CD4-positive, alpha-beta T cell (primary cell): ENCODE measurements at regions not wholly inside any gene's neighbourhood (a gene's known extent, or its start where the extent isn't known, plus 50 kb on each side); places are given as distances from the start of the nearest gene placed in this dataset.

Experiments used
- ATAC-seq: fragments of 200-7000 bp; cut with Tn5 transposase; one replicate; pipeline ENCODE4 v1.10.0; 2022; ENCODE audit warnings: mild to moderate bottlenecking; ENCODE audit not compliant: poor library complexity
- CTCF ChIA-PET: fragments of 350-600 bp; sonication (Branson Sonifier 250); formaldehyde crosslinking; loops from one replicate; lab custom pipeline; 2021; ENCODE audit warnings: antibody characterized with exemption, inconsistent platforms; lab: Charles Lee
- POLR2A ChIA-PET: fragments of 350-600 bp; sonication (Branson Sonifier 250); formaldehyde crosslinking; loops from one replicate; lab custom pipeline; 2021; ENCODE audit warnings: antibody characterized with exemption, inconsistent platforms; lab: Charles Lee
- DNase-seq, 14 experiments: peaks; one replicate each; pipeline ENCODE4 v3.0.0-alpha.2; 2013 to 2020; ENCODE audit warnings: mixed read lengths in 2 of 14
- H3K27ac ChIP-seq, 2 donors: one replicate each; pipeline versions ENCODE4 v1.5.1 to v1.7.0; 2013; ENCODE audit warnings: low read length in 2 of 2, low read depth in 1 of 2, mild to moderate bottlenecking in 1 of 2
- H3K27me3 ChIP-seq, 2 experiments: 1 replicate in 1 of 2; 2 replicates in 1 of 2; pipeline versions ENCODE4 v1.6.1 to v1.7.0; 2013; ENCODE audit warnings: low read length in 2 of 2, control low read depth in 1 of 2, mild to moderate bottlenecking in 1 of 2, moderate library complexity in 1 of 2; ENCODE audit not compliant: insufficient read depth in 2 of 2, control insufficient read depth in 1 of 2
- H3K36me3 ChIP-seq: one replicate; pipeline ENCODE4 v1.6.1; 2013; ENCODE audit warnings: low read length, control low read depth; ENCODE audit not compliant: insufficient read depth
- H3K4me1 ChIP-seq: one replicate; pipeline ENCODE4 v1.6.1; 2013; ENCODE audit warnings: low read length, control low read depth; ENCODE audit not compliant: insufficient read depth
- H3K4me3 ChIP-seq: one replicate; pipeline ENCODE4 v1.5.1; 2013; ENCODE audit warnings: mild to moderate bottlenecking, low read length, moderate library complexity
- H3K9me3 ChIP-seq, 2 experiments: 1 replicate in 1 of 2; 2 replicates in 1 of 2; pipeline versions ENCODE4 v1.6.1 to v1.7.0; 2013; ENCODE audit warnings: low read length in 2 of 2, mild to moderate bottlenecking in 2 of 2, control low read depth in 1 of 2, moderate library complexity in 1 of 2; ENCODE audit not compliant: control insufficient read depth in 1 of 2, insufficient read depth in 1 of 2
- H3K27ac Mint-ChIP-seq: one replicate; pipeline ENCODE4 v1.8.0; 2020; ENCODE audit warnings: mixed read lengths
- H3K27me3 Mint-ChIP-seq: one replicate; pipeline ENCODE4 v1.8.0; 2021; ENCODE audit warnings: mixed read lengths
- H3K36me3 Mint-ChIP-seq: one replicate; pipeline ENCODE4 v1.8.0; 2021; ENCODE audit warnings: low read depth, mixed read lengths
- H3K4me1 Mint-ChIP-seq: one replicate; pipeline ENCODE4 v1.8.0; 2021; ENCODE audit warnings: low read depth, mixed read lengths
- H3K4me3 Mint-ChIP-seq: one replicate; pipeline ENCODE4 v1.8.0; 2020; ENCODE audit warnings: mild to moderate bottlenecking, mixed read lengths
- H3K9me3 Mint-ChIP-seq: one replicate; pipeline ENCODE4 v1.8.0; 2020; ENCODE audit warnings: mixed read lengths
- CTCF ChIP-seq: fragments of 200-600 bp; IDR thresholded peaks from one replicate; pipeline ENCODE4 v1.8.0; 2022; ENCODE audit warnings: antibody characterized with exemption, mild to moderate bottlenecking
- intact Hi-C, 2 experiments: fragments of 100-400 bp; cut with DNase I in 1 of 2; cut with micrococcal nuclease in 1 of 2; formaldehyde crosslinking; loops; one replicate each; pipeline versions ENCODE4 v1.15.1 to v1.9.0; 2023 to 2025; cut with DNase I, micrococcal nuclease

- no peak overlapping the region for H3K27ac ChIP-seq
- CTCF ChIA-PET: no interaction called here
- H3K4me3 Mint-ChIP-seq: no peak overlapping the region
- no peaks in the 10 kb centered on the region for H3K36me3 Mint-ChIP-seq
- H3K36me3 ChIP-seq: no peaks in the 10 kb centered on the region
- no peaks in the 10 kb centered on the region for H3K9me3 ChIP-seq
- intact Hi-C loops: no loop called here
- peaks cover 55% of the 10 kb centered on the region for H3K27me3 Mint-ChIP-seq
- TF ChIP-seq CTCF: no peak
- no peaks in the 10 kb centered on the region for H3K4me1 ChIP-seq
- no peaks in the 10 kb centered on the region for H3K9me3 Mint-ChIP-seq
- H3K4me3 ChIP-seq: no peak overlapping the region
- DNase-seq (no peak), ATAC-seq (no peak)
- peaks cover 6 to 12% of the 10 kb centered on the region in 2 experiments for H3K27me3 ChIP-seq
- POLR2A ChIA-PET: no interaction called here
- H3K4me1 Mint-ChIP-seq: no peaks in the 10 kb centered on the region
- no peak overlapping the region for H3K27ac Mint-ChIP-seq
Observed at GRCh38 chr16:22973522-22973921, 159.6 kb downstream of the HS3ST2 start.

GRCh38 chr16:22971346-22971924 is 157.5 kb downstream of the HS3ST2 start:
- Mint-ChIP-seq H3K4me3 (no peak overlapping the region), H3K36me3 (no peaks in the 10 kb centered on the region), H3K4me1 (no peaks in the 10 kb centered on the region), H3K9me3 (no peaks in the 10 kb centered on the region), H3K27ac (no peak overlapping the region), H3K27me3 (peaks cover 55% of the 10 kb centered on the region)
- no peak for TF ChIP-seq CTCF
- no peak for ATAC-seq
- intact Hi-C loops: no loop called here
- Histone ChIP-seq H3K27me3 (peaks cover 6 to 9% of the 10 kb centered on the region in 2 experiments), H3K9me3 (no peaks in the 10 kb centered on the region), H3K4me1 (no peaks in the 10 kb centered on the region), H3K36me3 (no peaks in the 10 kb centered on the region), H3K4me3 (no peak overlapping the region), H3K27ac (no peak overlapping the region)
- POLR2A ChIA-PET: no interaction called here
- no peak for DNase-seq
- CTCF ChIA-PET: no interaction called here

- H3K36me3 Mint-ChIP-seq: no peaks in the 10 kb centered on the region
- Histone ChIP-seq H3K4me1 (no peaks in the 10 kb centered on the region), H3K4me3 (no peak overlapping the region), H3K27ac (no peak overlapping the region), H3K36me3 (no peaks in the 10 kb centered on the region), H3K9me3 (no peaks in the 10 kb centered on the region), H3K27me3 (peaks cover under 1 to 5% of the 10 kb centered on the region in 2 experiments)
- no peak for ATAC-seq
- no peaks in the 10 kb centered on the region for H3K9me3 Mint-ChIP-seq
- no peak overlapping the region for H3K4me3 Mint-ChIP-seq
- H3K27ac Mint-ChIP-seq: no peak overlapping the region
- CTCF ChIA-PET: no interaction called here
- no peak for TF ChIP-seq CTCF
- peaks cover 56% of the 10 kb centered on the region for H3K27me3 Mint-ChIP-seq
- no peak for DNase-seq
- intact Hi-C loops: no loop called here
- POLR2A ChIA-PET: no interaction called here
- no peaks in the 10 kb centered on the region for H3K4me1 Mint-ChIP-seq
Observed at GRCh38 chr16:22970209-22970865, 156.4 kb downstream of the HS3ST2 start.
